Lung (tissue), 11 donors: ENCODE measurements at regions not wholly inside any gene's neighbourhood (a gene's known extent, or its start where the extent isn't known, plus 50 kb on each side); places are given as distances from the start of the nearest gene placed in this dataset.

Source experiments
- ATAC-seq: fragments of 200-7000 bp; cut with Tn5 transposase; one replicate; pipeline ENCODE4 v1.9.1; 2020; ENCODE audit warnings: moderate number of reproducible peaks; ENCODE audit not compliant: insufficient read depth, low FRiP score
- DNase-seq, 3 donors: peaks; one replicate each; pipeline ENCODE4 v3.0.0-alpha.2; 2013 to 2017
- H3K27ac ChIP-seq, 2 donors: one replicate each; pipeline ENCODE4 v1.5.1; 2013; ENCODE audit warnings: mild to moderate bottlenecking in 2 of 2, moderate library complexity in 2 of 2, control low read depth in 1 of 2, inconsistent platforms in 1 of 2, low read depth in 1 of 2, low read length in 1 of 2
- H3K27me3 ChIP-seq, 3 donors: one replicate each; pipeline ENCODE4 v1.5.1; 2013; ENCODE audit warnings: low read length in 2 of 3; ENCODE audit not compliant: control insufficient read depth in 3 of 3, insufficient read depth in 3 of 3
- H3K36me3 ChIP-seq, 4 donors: one replicate each; pipeline ENCODE4 v1.5.1; 2013; ENCODE audit warnings: low read length in 4 of 4, mild to moderate bottlenecking in 1 of 4, moderate library complexity in 1 of 4; ENCODE audit not compliant: control insufficient read depth in 4 of 4, insufficient read depth in 4 of 4
- H3K4me1 ChIP-seq, 5 donors: one replicate each; pipeline ENCODE4 v1.5.1; 2013; ENCODE audit warnings: low read length in 5 of 5, mild to moderate bottlenecking in 2 of 5, moderate library complexity in 1 of 5; ENCODE audit not compliant: control insufficient read depth in 5 of 5, insufficient read depth in 5 of 5
- H3K4me3 ChIP-seq: one replicate; pipeline ENCODE4 v1.5.1; 2013; ENCODE audit warnings: mild to moderate bottlenecking, control low read depth, moderate library complexity
- H3K9ac ChIP-seq, 2 donors: one replicate each; pipeline ENCODE4 v1.5.1; 2013; ENCODE audit warnings: low read length in 2 of 2, control low read depth in 1 of 2; ENCODE audit not compliant: insufficient read depth in 1 of 2
- H3K9me3 ChIP-seq, 4 donors: one replicate each; pipeline ENCODE4 v1.5.1; 2013; ENCODE audit warnings: low read length in 3 of 4, mild to moderate bottlenecking in 1 of 4, moderate library complexity in 1 of 4; ENCODE audit not compliant: control insufficient read depth in 4 of 4, insufficient read depth in 3 of 4
- CTCF ChIP-seq: IDR thresholded peaks from 2 replicates; pipeline ENCODE4 v1.5.1; 2012; ENCODE audit warnings: mild to moderate bottlenecking; ENCODE audit errors: control extremely low read depth, extremely low read depth
- WGBS, 2 donors: extraction: QIAGEN DNeasy Blood & Tissue Kit; methylation state at CpG; one replicate each; pipeline ENCODE4 v1.1.7; 2013; 5-methylcytosine and 5-hydroxymethylcytosine counted together
- donor health status: control.
- donor health status: control.
- donor health status: Bipolar disorder and iron deficiency.
- donor health status: healthy.
- donor health status: DM: yes; HTN: yes; CAD: no.

GRCh38 chr4:165737309-165737972, 135.6 kb upstream of the TLL1 start:
- peaks cover 0 to 2% (median 0%) of the 10 kb centered on the region in 4 donors for H3K9me3 ChIP-seq
- DNase-seq (no peak), ATAC-seq (no peak)
- H3K4me3 ChIP-seq = no peak overlapping the region
- WGBS, 2 donors = 57 to 63% methylated on average over 1 of the region's 1 CpG
- H3K4me1 ChIP-seq = no peaks in the 10 kb centered on the region
- no peaks in the 10 kb centered on the region for H3K27me3 ChIP-seq
- no peaks in the 10 kb centered on the region for H3K36me3 ChIP-seq
- H3K27ac ChIP-seq = no peak overlapping the region
- TF ChIP-seq CTCF = no peak
- no peak overlapping the region for H3K9ac ChIP-seq

DNA sequence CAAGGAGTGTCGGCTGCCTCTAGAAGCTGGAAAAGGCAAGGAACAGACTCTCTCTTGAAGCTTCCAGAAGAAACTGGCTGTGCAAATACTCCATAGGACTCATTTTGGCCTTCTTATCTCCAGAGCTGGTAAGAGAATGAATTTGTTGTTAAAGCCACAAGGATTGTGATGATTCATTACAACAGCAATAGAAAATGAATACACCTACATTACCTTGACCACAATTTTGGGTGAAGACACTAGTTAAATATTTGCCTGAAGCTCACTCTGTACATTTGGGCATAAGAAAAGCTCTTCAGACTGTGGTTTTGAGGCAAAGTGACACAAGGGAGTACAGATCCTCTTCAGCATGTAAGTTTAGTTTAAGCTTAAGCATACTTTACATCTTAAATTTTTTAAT, 134.5 kb upstream of the TLL1 start:
- ATAC-seq = no peak
- TF ChIP-seq CTCF = no peak
- Histone ChIP-seq H3K9ac (no peak overlapping the region), H3K27me3 (no peaks in the 10 kb centered on the region), H3K27ac (no peak overlapping the region), H3K36me3 (no peaks in the 10 kb centered on the region), H3K4me1 (no peaks in the 10 kb centered on the region), H3K9me3 (peaks cover 0 to 2% (median 0%) of the 10 kb centered on the region in 4 donors), H3K4me3 (no peak overlapping the region)
- 75 to 92% methylated on average over 1 of the region's 1 CpG for WGBS, 2 donors
- DNase-seq = no peak

DNA sequence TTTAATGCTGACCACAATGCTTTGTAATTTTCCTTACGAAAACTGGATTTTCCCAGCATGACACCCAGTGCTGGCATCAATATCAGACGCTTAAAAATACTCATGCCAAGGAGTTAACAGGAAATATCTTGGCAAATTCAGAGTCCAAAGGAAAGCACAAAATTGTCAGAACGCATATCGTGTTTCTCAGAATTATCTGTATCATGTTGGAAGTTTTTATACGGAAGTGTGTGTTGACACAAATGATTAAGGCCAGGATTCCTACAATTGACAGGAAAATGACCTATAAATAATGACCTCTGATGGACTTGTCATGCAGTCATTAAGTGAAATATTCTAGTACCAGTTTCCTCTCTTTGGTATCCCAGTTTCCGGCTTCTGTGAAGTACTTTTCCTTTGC, 132.1 kb upstream of the TLL1 start:
- DNase-seq (peak in 1 of 3 donors; percentile 3), ATAC-seq (no peak)
- TF ChIP-seq CTCF = no peak
- H3K27me3 ChIP-seq = peaks cover 0 to 3% (median 0%) of the 10 kb centered on the region in 3 donors
- no peaks in the 10 kb centered on the region for H3K9me3 ChIP-seq
- H3K9ac ChIP-seq = no peak overlapping the region
- no peak overlapping the region for H3K4me3 ChIP-seq
- H3K36me3 ChIP-seq = no peaks in the 10 kb centered on the region
- H3K4me1 ChIP-seq = no peaks in the 10 kb centered on the region
- no peak overlapping the region for H3K27ac ChIP-seq
- 47 to 49% methylated on average over 6 of the region's 6 CpGs for WGBS, 2 donors

DNA sequence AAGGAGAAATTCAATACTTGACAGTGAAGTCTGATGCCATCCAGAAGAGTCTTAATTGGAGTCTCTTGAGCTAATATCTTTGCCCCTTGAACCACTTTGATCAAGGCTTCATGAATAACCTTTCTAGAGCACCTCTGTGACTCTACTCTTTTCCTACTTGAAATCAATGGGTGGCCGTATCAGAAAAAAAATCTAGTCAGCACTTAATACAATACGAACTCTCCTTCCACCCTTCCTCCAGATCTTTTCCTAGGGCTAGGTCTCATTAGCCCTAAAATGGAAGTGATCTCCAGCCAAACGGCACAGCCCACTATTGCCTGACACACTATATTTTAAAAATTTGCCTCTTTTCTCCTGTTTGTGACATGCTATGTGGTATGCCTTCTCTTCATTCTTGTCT, 129.6 kb upstream of the TLL1 start:
- Histone ChIP-seq H3K27me3 (peaks cover 0 to 3% (median 0%) of the 10 kb centered on the region in 3 donors), H3K36me3 (no peaks in the 10 kb centered on the region), H3K4me3 (no peak overlapping the region), H3K4me1 (no peaks in the 10 kb centered on the region), H3K9ac (no peak overlapping the region), H3K9me3 (no peaks in the 10 kb centered on the region), H3K27ac (no peak overlapping the region)
- WGBS, 2 donors = 92 to 95% methylated on average over 3 of the region's 3 CpGs
- ATAC-seq (no peak), DNase-seq (no peak)
- no peak for TF ChIP-seq CTCF
